GM12878 (cell line): ENCODE measurements at regions not wholly inside any gene's neighbourhood (a gene's known extent, or its start where the extent isn't known, plus 50 kb on each side); places are given as distances from the start of the nearest gene placed in this dataset.

ENCODE experiments used
- ATAC-seq: fragments of 200-7000 bp; cut with Tn5 transposase; 3 replicates; pipeline ENCODE4 v1.9.1; 2020; ENCODE audit warnings: mild to moderate bottlenecking, moderate library complexity
- BruUV-seq: library from RNA; stranded (reverse); fragments of 400-500 nt; replicated peaks from 2 replicates; lab custom pipeline; 2021; lab: Mats Ljungman, UMichigan
- CTCF ChIA-PET: fragments of 300-600 bp; sonication (Branson Sonifier 250); formaldehyde crosslinking; extraction: SDS; loops from one replicate; lab custom pipeline; 2021; ENCODE audit warnings: inconsistent platforms; lab: Yijun Ruan, JAX
- POLR2A ChIA-PET: fragments of 350-600 bp; formaldehyde crosslinking; extraction: SDS; loops from one replicate; lab custom pipeline; 2021; ENCODE audit warnings: inconsistent platforms; lab: Charles Lee
- RAD21 ChIA-PET: fragments of 300-600 bp; sonication (Branson Sonifier 250); formaldehyde crosslinking; loops from one replicate; lab custom pipeline; 2023; ENCODE audit warnings: antibody characterized with exemption; ENCODE audit not compliant: unreplicated experiment; lab: Charles Lee
- SMC1A ChIA-PET: fragments of 300-600 bp; sonication (Branson Sonifier 250); formaldehyde crosslinking; loops from one replicate; lab custom pipeline; 2023; ENCODE audit not compliant: unreplicated experiment, uncharacterized antibody; lab: Charles Lee
- DNase-seq: peaks from one replicate; pipeline ENCODE4 v3.0.0-alpha.2; 2011; ENCODE audit warnings: low read depth, low spot score
- FAIRE-seq: peaks from 3 replicates; lab custom pipeline; 2011; peaks lifted over from hg19 to GRCh38; lab: Jason Lieb, UNC
- H2AFZ ChIP-seq: 2 replicates; pipeline ENCODE4 v1.6.0; 2011; ENCODE audit warnings: low read depth, low read length, control low read depth; ENCODE audit not compliant: control insufficient read depth
- H3K27ac ChIP-seq: 2 replicates; pipeline ENCODE4 v1.5.1; 2011; ENCODE audit warnings: control low read depth; ENCODE audit not compliant: control insufficient read depth, insufficient read depth
- H3K27me3 ChIP-seq, 2 experiments: replicated peaks in 1 of 2; 2 replicates each; pipeline versions ENCODE4 v1.6.0 to v1.6.1; 2011; ENCODE audit warnings: low read length in 1 of 2; ENCODE audit not compliant: control insufficient read depth in 2 of 2, insufficient read depth in 2 of 2
- H3K36me3 ChIP-seq, 2 experiments: 2 replicates each; pipeline ENCODE4 v1.5.1; 2011; ENCODE audit warnings: low read length in 1 of 2; ENCODE audit not compliant: control insufficient read depth in 2 of 2, insufficient read depth in 2 of 2
- H3K4me1 ChIP-seq: 2 replicates; pipeline ENCODE4 v1.6.1; 2011; ENCODE audit warnings: mild to moderate bottlenecking, low read length, moderate library complexity, mixed read lengths; ENCODE audit not compliant: control insufficient read depth, insufficient read depth
- H3K4me2 ChIP-seq: 2 replicates; pipeline ENCODE4 v1.6.0; 2011; ENCODE audit warnings: control low read depth; ENCODE audit not compliant: control insufficient read depth, insufficient read depth
- H3K4me3 ChIP-seq: fragments of 200-600 bp; sonication (generic); 2 replicates; pipeline ENCODE4 v1.5.1; 2016
- H3K79me2 ChIP-seq: 2 replicates; pipeline ENCODE4 v1.6.0; 2011; ENCODE audit warnings: low read length; ENCODE audit not compliant: control insufficient read depth, insufficient read depth
- H3K9ac ChIP-seq: 2 replicates; pipeline ENCODE4 v1.8.0; 2011; ENCODE audit warnings: low read length, control low read depth, mixed read lengths; ENCODE audit not compliant: control insufficient read depth, insufficient read depth
- H3K9me3 ChIP-seq: replicated peaks from 3 replicates; pipeline ENCODE4 v1.5.1; 2011; ENCODE audit warnings: mild to moderate bottlenecking, low read length; ENCODE audit not compliant: control insufficient read depth, insufficient read depth
- H4K20me1 ChIP-seq: 2 replicates; pipeline ENCODE4 v1.6.0; 2011; ENCODE audit not compliant: control insufficient read depth, insufficient read depth
- BCLAF1 ChIP-seq: fragments of 450-650 bp; IDR thresholded peaks from 2 replicates; pipeline ENCODE4 v1.6.1; 2017; ENCODE audit warnings: antibody characterized with exemption, mild to moderate bottlenecking, moderate library complexity
- E2F8 ChIP-seq: fragments of 450-650 bp; IDR thresholded peaks from 2 replicates; pipeline ENCODE4 v1.6.1; 2018; ENCODE audit warnings: mild to moderate bottlenecking, low read depth, moderate library complexity; ENCODE audit not compliant: partially characterized antibody
- JUND ChIP-seq: IDR thresholded peaks from 2 replicates; pipeline ENCODE4 v1.6.1; 2012; ENCODE audit warnings: low read depth, mild to moderate bottlenecking, low read length, improper control_type of control experiment, moderate library complexity
- MTA3 ChIP-seq: IDR thresholded peaks from 2 replicates; pipeline ENCODE4 v1.6.1; 2012; ENCODE audit warnings: low read length, inconsistent platforms, borderline replicate concordance
- NR2C1 ChIP-seq: fragments of 450-650 bp; IDR thresholded peaks from 2 replicates; pipeline ENCODE4 v1.6.1; 2017; ENCODE audit warnings: antibody characterized with exemption, mild to moderate bottlenecking, moderate library complexity
- NR2F1 ChIP-seq: fragments of 450-650 bp; conservative IDR thresholded peaks from 2 replicates; pipeline ENCODE4 v1.6.1; 2017; ENCODE audit warnings: mild to moderate bottlenecking
- RBBP5 ChIP-seq: fragments of 200-600 bp; sonication (generic); conservative IDR thresholded peaks from 2 replicates; pipeline ENCODE4 v1.6.1; 2016
- RELA ChIP-seq: fragments of 450-650 bp; IDR thresholded peaks from 2 replicates; pipeline ENCODE4 v1.8.0; 2014; ENCODE audit warnings: borderline replicate concordance; ENCODE audit not compliant: partially characterized antibody
- STAT1 ChIP-seq: fragments of 450-650 bp; conservative IDR thresholded peaks from 2 replicates; pipeline ENCODE4 v1.6.1; 2014; ENCODE audit warnings: antibody characterized with exemption, mild to moderate bottlenecking
- WGBS: methylation state at CpG from one replicate; pipeline ENCODE4 v1.1.6; 2016; ENCODE audit warnings: low lambda C conversion rate; ENCODE audit not compliant: insufficient replicate concordance, insufficient coverage; ENCODE audit errors: missing lambda C conversion rate; 5-methylcytosine and 5-hydroxymethylcytosine counted together
- in situ Hi-C: fragments of 300-500 bp; cut with MboI; formaldehyde crosslinking; loops from 9 replicates; pipeline ENCODE4 v1.14.3; 2018; ENCODE audit warnings: mixed read lengths
- intact Hi-C: fragments of 100-400 bp; cut with micrococcal nuclease; formaldehyde crosslinking; loops from one replicate; pipeline ENCODE4 v1.14.2; 2022; ENCODE audit not compliant: unreplicated experiment
- TF ChIP-seq, protein P1 (sequence below), 3 experiments: IDR thresholded peaks in 2 of 3; conservative IDR thresholded peaks in 1 of 3; 2 replicates each; pipeline ENCODE4 v1.5.1; 2011; ENCODE audit warnings: low read depth in 3 of 3, low read length in 3 of 3, mild to moderate bottlenecking in 3 of 3, control low read depth in 2 of 3, moderate library complexity in 2 of 3, inconsistent platforms in 1 of 3, mixed read lengths in 1 of 3; ENCODE audit not compliant: control insufficient read depth in 2 of 3, insufficient read depth in 1 of 3; ENCODE audit errors: extremely low read depth in 1 of 3

DNA sequence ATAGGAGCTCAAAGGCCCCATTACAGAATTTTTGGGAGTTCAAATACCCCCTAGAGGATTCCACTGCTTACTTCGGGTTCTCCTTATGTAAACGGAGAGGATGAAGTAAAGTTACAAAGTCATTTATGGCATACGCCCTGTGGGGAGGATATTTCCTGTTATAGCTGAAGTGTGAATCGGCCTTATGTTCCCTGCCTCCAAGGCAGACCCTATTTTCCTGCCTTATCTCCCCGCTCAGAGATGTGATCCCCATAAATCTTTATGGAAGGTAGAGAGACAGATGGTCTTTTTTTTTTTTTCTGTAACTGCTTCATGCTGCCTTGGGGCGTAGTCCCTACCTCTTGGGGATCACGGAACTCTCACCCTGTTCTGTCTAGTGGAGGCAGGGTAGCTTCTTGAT, 56.0 kb upstream of the DHX15 start:
- DNase-seq: no peak
- ChIA-PET CTCF (no interaction called here), SMC1A (no interaction called here)

More for the DNA sequence above, 56.0 kb upstream of the DHX15 start:
- no peak overlapping the region for H3K4me2 ChIP-seq
- H3K4me3 ChIP-seq: no peak overlapping the region
- ATAC-seq: no peak
- intact Hi-C loops (no loop called here), in situ Hi-C loops (no loop called here)
- BruUV-seq: no TSS peak
- ChIA-PET POLR2A (no interaction called here), RAD21 (no interaction called here)
- no peaks in the 10 kb centered on the region for H3K4me1 ChIP-seq
- no peaks in the 10 kb centered on the region for H3K79me2 ChIP-seq
- no peak overlapping the region for H3K27ac ChIP-seq
- H3K36me3 ChIP-seq: no peaks in the 10 kb centered on the region
- H3K27me3 ChIP-seq: no peaks in the 10 kb centered on the region
- 41% methylated on average over 7 of the region's 7 CpGs for WGBS
- H2AFZ ChIP-seq: no peak overlapping the region
- no peaks in the 10 kb centered on the region for H3K9me3 ChIP-seq
- no peaks in the 10 kb centered on the region for H4K20me1 ChIP-seq
- no peak for TF ChIP-seq RELA
- no peak for TF ChIP-seq BCLAF1
- TF ChIP-seq MTA3: no peak
- TF ChIP-seq STAT1: no peak
- TF ChIP-seq RBBP5: no peak
- TF ChIP-seq JUND: no peak
- TF ChIP-seq NR2F1: no peak
- TF ChIP-seq E2F8: no peak
- TF ChIP-seq, protein P1, sequence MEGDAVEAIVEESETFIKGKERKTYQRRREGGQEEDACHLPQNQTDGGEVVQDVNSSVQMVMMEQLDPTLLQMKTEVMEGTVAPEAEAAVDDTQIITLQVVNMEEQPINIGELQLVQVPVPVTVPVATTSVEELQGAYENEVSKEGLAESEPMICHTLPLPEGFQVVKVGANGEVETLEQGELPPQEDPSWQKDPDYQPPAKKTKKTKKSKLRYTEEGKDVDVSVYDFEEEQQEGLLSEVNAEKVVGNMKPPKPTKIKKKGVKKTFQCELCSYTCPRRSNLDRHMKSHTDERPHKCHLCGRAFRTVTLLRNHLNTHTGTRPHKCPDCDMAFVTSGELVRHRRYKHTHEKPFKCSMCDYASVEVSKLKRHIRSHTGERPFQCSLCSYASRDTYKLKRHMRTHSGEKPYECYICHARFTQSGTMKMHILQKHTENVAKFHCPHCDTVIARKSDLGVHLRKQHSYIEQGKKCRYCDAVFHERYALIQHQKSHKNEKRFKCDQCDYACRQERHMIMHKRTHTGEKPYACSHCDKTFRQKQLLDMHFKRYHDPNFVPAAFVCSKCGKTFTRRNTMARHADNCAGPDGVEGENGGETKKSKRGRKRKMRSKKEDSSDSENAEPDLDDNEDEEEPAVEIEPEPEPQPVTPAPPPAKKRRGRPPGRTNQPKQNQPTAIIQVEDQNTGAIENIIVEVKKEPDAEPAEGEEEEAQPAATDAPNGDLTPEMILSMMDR (IDR thresholded peaks at IDR 0.05 in 2 of 3, conservative IDR thresholded peaks at IDR 0.05 in 1 of 3; ENCODE audit: control insufficient read depth in 2 of 3, extremely low read depth in 1 of 3, insufficient read depth in 1 of 3, low read depth in 3 of 3, low read length in 3 of 3): no peak
- no peak for TF ChIP-seq NR2C1
- FAIRE-seq: no peak
- no peak overlapping the region for H3K9ac ChIP-seq
